ENCODE measurements at regions not wholly inside any gene's neighbourhood (a gene's known extent, or its start where the extent isn't known, plus 50 kb on each side); places are given as distances from the start of the nearest gene placed in this dataset.

DNA sequence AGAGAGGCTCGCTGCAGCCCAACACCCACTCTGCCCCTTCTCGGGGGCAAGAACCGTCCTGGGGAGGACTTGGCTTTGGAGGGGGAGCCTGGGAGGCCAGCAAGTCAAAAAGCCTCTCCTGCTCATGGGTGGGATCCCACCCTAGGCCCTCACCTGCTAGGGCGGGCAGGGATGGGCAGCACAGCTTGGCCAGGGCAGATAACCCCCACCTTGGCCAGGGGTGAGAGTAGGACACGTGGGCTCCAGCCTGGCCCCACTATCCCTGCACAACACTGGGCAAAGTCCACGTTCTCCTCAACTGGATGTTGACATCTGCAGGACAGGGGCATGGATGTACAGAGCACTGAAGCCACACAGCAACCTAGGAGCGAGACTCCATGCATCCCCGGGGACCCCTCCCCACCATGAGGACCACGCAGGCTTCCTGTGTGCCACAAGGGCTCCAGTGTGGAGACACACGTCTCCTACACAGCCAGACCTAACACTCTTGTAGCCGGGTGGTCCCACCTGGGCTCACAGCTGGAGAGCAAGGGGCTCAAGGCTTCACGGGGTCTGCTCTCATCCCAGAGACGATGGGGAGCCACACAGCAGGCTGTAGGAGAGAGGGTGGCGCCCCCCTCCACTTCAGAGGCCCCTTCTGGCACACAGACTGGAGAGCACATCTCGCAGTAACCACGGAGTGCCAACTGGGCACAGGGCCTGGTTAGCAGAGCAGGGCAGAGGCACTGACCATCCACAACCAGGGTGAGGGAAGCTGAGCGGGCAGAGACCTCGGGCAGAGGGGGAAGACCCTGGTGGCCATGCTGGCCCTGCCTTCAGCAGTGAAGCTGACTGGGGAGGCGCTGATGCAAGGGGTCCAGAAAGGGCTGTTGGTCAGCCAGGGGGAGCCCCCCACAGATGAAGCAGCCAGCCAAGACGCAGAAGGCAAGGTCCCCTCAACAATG is 171.1 kb downstream of the CRYBB2 start:
- Histone ChIP-seq H3K4me1 (ENCODE audit: low read depth) (peaks cover 17% of the 10 kb centered on the region), H3K9me3 (no peaks in the 10 kb centered on the region), H3K4me3 (no peak overlapping the region), H3K36me3 (ENCODE audit: low read depth) (no peaks in the 10 kb centered on the region)
- DNase-seq = no peak
- TF ChIP-seq, protein P1, sequence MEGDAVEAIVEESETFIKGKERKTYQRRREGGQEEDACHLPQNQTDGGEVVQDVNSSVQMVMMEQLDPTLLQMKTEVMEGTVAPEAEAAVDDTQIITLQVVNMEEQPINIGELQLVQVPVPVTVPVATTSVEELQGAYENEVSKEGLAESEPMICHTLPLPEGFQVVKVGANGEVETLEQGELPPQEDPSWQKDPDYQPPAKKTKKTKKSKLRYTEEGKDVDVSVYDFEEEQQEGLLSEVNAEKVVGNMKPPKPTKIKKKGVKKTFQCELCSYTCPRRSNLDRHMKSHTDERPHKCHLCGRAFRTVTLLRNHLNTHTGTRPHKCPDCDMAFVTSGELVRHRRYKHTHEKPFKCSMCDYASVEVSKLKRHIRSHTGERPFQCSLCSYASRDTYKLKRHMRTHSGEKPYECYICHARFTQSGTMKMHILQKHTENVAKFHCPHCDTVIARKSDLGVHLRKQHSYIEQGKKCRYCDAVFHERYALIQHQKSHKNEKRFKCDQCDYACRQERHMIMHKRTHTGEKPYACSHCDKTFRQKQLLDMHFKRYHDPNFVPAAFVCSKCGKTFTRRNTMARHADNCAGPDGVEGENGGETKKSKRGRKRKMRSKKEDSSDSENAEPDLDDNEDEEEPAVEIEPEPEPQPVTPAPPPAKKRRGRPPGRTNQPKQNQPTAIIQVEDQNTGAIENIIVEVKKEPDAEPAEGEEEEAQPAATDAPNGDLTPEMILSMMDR (IDR thresholded peaks at IDR 0.05) = no peak
- intact Hi-C loops (cut with DNase I, micrococcal nuclease) = no loop called here
- ATAC-seq = no peak

DNA sequence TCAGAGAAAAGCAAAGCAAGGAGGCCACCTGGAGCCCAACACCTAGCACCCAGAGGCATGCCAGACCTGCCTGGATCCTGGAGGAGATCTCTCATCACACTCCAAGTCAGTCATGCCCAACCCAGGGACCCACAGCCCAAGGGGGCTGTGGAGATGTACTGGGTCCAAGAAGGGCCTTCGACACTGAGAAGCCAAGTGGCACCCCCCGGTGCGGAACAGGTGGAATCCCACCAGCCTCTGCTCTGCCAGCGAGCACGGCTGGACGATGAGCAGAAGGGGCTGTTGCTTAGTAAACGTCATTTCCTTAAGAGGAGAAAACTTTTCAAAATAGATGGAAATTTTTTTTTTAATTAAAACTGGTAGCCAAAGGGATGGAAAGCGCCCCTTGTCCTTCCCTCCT is 171.9 kb upstream of the GRK3 start:
- intact Hi-C loops (cut with DNase I, micrococcal nuclease) = no loop called here
- no peak for ATAC-seq
- no peak for DNase-seq
- no peaks in the 10 kb centered on the region for H3K36me3 ChIP-seq (ENCODE audit: low read depth)
- TF ChIP-seq, protein P1 (IDR thresholded peaks at IDR 0.05) = no peak
- no peak overlapping the region for H3K4me3 ChIP-seq
- peaks cover 14% of the 10 kb centered on the region for H3K4me1 ChIP-seq (ENCODE audit: low read depth)
- no peaks in the 10 kb centered on the region for H3K9me3 ChIP-seq

DNA sequence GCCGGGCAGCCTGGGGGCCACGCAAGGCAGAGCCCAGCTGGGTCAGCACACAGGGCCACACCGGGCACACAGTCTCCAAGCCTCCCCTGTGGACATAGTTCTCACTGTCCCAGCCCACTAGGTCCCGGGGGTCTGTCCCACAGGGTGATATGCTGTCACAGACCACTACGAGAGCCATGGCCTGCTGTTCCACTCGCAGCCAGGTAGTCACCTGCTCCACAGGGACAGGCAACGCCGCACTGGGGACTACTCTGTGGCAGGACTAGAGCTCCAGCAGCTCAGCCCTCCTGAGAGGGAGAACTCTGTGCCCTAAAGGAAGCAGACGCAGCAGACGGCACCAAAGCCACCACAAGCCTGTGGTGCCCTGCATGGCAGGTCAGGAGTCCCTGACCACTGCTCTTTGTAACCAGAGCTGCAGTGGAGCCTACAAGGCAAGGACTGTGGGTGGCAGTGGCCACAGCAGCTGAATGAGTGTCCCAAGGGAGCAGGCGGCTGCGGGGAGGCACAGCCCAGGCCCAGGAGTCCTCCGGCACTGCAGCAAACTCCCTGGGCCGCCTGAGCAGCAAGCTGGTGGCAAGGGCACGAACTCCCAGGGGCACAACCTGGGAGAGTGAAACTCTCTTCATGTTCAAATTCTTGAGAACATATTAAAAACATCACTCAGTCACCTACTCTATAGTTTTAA is 171.2 kb upstream of the GRK3 start:
- no peak overlapping the region for H3K4me3 ChIP-seq
- ATAC-seq (no peak), DNase-seq (no peak)
- TF ChIP-seq, protein P1 (IDR thresholded peaks at IDR 0.05) = no peak
- H3K4me1 ChIP-seq (ENCODE audit: low read depth) = peaks cover 21% of the 10 kb centered on the region
- no peaks in the 10 kb centered on the region for H3K9me3 ChIP-seq
- intact Hi-C loops (cut with DNase I, micrococcal nuclease) = no loop called here
- H3K36me3 ChIP-seq (ENCODE audit: low read depth) = no peaks in the 10 kb centered on the region

DNA sequence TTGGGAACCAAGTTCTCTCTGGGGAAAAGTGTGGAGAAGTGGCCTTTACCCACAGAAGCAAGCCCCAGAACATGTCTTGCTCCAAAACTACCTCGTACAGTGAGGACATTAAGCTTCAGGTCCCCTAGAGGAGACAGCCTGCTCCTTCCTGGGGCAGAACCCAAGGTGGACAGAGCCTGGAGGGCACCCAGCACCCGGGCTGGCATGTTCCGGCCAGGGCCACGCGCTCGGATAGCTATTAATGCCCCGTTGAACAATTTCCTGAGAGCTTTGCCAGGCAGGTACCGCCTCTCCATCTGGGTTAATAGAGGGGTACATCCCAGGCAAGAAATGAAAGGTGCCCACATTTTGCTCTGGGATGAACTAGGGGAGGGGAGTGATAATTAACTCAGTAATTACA is 169.0 kb upstream of the GRK3 start:
- ATAC-seq (no peak), DNase-seq (no peak)
- TF ChIP-seq, protein P1 (IDR thresholded peaks at IDR 0.05) = no peak
- H3K4me1 ChIP-seq (ENCODE audit: low read depth) = peaks cover 23% of the 10 kb centered on the region
- intact Hi-C loops (cut with DNase I, micrococcal nuclease) = no loop called here
- no peak overlapping the region for H3K4me3 ChIP-seq
- H3K9me3 ChIP-seq = no peaks in the 10 kb centered on the region
- H3K36me3 ChIP-seq (ENCODE audit: low read depth) = no peaks in the 10 kb centered on the region

DNA sequence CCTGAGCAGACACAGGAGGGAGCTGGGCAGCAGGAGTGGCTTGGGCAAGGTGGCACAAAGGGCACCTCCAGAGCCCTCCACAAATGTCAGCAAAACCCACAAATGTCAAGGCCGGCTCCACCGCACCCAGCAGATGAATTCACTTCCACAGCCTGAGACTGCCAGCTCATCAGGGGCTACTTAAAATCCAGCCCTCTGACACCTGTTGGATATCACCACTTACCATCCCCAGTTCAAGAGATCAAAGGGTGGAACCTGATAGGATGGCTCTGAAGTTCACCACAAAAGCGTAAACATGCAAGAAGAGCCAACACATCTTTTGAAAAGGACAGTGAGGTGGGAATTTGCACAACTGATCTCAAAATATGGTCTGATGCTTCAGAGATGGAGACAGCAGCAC is 168.6 kb upstream of the GRK3 start:
- TF ChIP-seq, protein P1 (IDR thresholded peaks at IDR 0.05) = no peak
- Histone ChIP-seq H3K9me3 (no peaks in the 10 kb centered on the region), H3K36me3 (ENCODE audit: low read depth) (no peaks in the 10 kb centered on the region), H3K4me3 (no peak overlapping the region), H3K4me1 (ENCODE audit: low read depth) (peaks cover 28% of the 10 kb centered on the region)
- intact Hi-C loops (cut with DNase I, micrococcal nuclease) = no loop called here
- no peak for DNase-seq
- ATAC-seq = no peak

Data from mucosa of descending colon (tissue), 3 donors.